Endothelial cell of umbilical vein (primary cell): ENCODE measurements at regions not wholly inside any gene's neighbourhood (a gene's known extent, or its start where the extent isn't known, plus 50 kb on each side); places are given as distances from the start of the nearest gene placed in this dataset.

Experiments
- BruUV-seq: library from RNA; stranded (reverse); fragments of 400-500 nt; replicated peaks from 2 replicates; lab custom pipeline; 2021; lab: Mats Ljungman, UMichigan
- CTCF ChIA-PET: fragments of 300-600, 350-600 bp; sonication (Branson Sonifier 250); formaldehyde crosslinking; loops from one replicate; lab custom pipeline; 2021; ENCODE audit warnings: antibody characterized with exemption, inconsistent platforms; lab: Charles Lee
- POLR2A ChIA-PET: fragments of 300-600, 350-600 bp; sonication (Branson Sonifier 250); formaldehyde crosslinking; loops from one replicate; lab custom pipeline; 2021; ENCODE audit warnings: antibody characterized with exemption, inconsistent platforms; lab: Charles Lee
- DNase-seq: peaks from one replicate; pipeline ENCODE4 v3.0.0-alpha.2; 2011; ENCODE audit warnings: low read depth, low spot score
- FAIRE-seq: peaks from 2 replicates; lab custom pipeline; 2011; peaks lifted over from hg19 to GRCh38; lab: Jason Lieb, UNC
- H2AFZ ChIP-seq: 2 replicates; pipeline ENCODE4 v1.6.0; 2012; ENCODE audit warnings: low read depth, low read length, control low read depth, inconsistent platforms
- H3K27ac ChIP-seq: 2 replicates; pipeline ENCODE4 v1.5.1; 2011; ENCODE audit warnings: low read depth, mild to moderate bottlenecking, control low read depth, low read length, moderate library complexity; ENCODE audit not compliant: insufficient read depth
- H3K27me3 ChIP-seq, 2 experiments: 2 replicates each; pipeline versions ENCODE4 v1.6.0 to v1.6.1; 2011; ENCODE audit warnings: low read length in 2 of 2, mixed read lengths in 1 of 2; ENCODE audit not compliant: control insufficient read depth in 2 of 2, insufficient read depth in 2 of 2
- H3K36me3 ChIP-seq, 2 experiments: 2 replicates in 1 of 2; 3 replicates in 1 of 2; pipeline ENCODE4 v1.5.1; 2011; ENCODE audit warnings: low read length in 2 of 2, mild to moderate bottlenecking in 1 of 2, moderate library complexity in 1 of 2; ENCODE audit not compliant: control insufficient read depth in 2 of 2, insufficient read depth in 2 of 2; ENCODE audit errors: extremely low read depth in 1 of 2
- H3K4me1 ChIP-seq: 3 replicates; pipeline ENCODE4 v1.5.1; 2011; ENCODE audit warnings: mild to moderate bottlenecking, low read length; ENCODE audit not compliant: control insufficient read depth, insufficient read depth; ENCODE audit errors: extremely low read depth
- H3K4me2 ChIP-seq: 2 replicates; pipeline ENCODE4 v1.6.1; 2011; ENCODE audit warnings: low read length, control low read depth, mixed read lengths; ENCODE audit not compliant: insufficient read depth
- H3K4me3 ChIP-seq, 3 experiments: fragments of 200-600 bp in 1 of 3; sonication (generic), shearing (Covaris generic) in 1 of 3; replicated peaks in 1 of 3; 2 replicates each; pipeline ENCODE4 v1.5.1; 2011 to 2016; ENCODE audit warnings: control low read depth in 3 of 3, low read length in 3 of 3, mild to moderate bottlenecking in 2 of 3, inconsistent platforms in 1 of 3, low read depth in 1 of 3, moderate library complexity in 1 of 3; ENCODE audit not compliant: insufficient read depth in 1 of 3
- H3K79me2 ChIP-seq: 2 replicates; pipeline ENCODE4 v1.6.0; 2012; ENCODE audit warnings: low read length, inconsistent platforms; ENCODE audit not compliant: control insufficient read depth, insufficient read depth
- H3K9ac ChIP-seq: replicated peaks from 2 replicates; pipeline ENCODE3; 2011; ENCODE audit warnings: low read length, control low read depth; ENCODE audit not compliant: insufficient read depth; ENCODE audit errors: extremely low read depth
- H3K9me1 ChIP-seq: replicated peaks from 3 replicates; pipeline ENCODE4 v1.6.0; 2011; ENCODE audit warnings: mild to moderate bottlenecking, low read length; ENCODE audit not compliant: control insufficient read depth, insufficient read depth; ENCODE audit errors: extremely low read depth
- H3K9me3 ChIP-seq: replicated peaks from 2 replicates; pipeline ENCODE4 v1.5.1; 2012; ENCODE audit warnings: low read length, inconsistent platforms; ENCODE audit not compliant: control insufficient read depth, insufficient read depth
- H4K20me1 ChIP-seq: replicated peaks from 2 replicates; pipeline ENCODE3; 2011; ENCODE audit warnings: mild to moderate bottlenecking, low read length; ENCODE audit not compliant: control insufficient read depth, insufficient read depth; ENCODE audit errors: extremely low read depth
- EZH2 ChIP-seq: IDR thresholded peaks from 2 replicates; pipeline ENCODE4 v1.6.1; 2012; ENCODE audit warnings: borderline replicate concordance, low read depth, mild to moderate bottlenecking, moderate library complexity, low read length, inconsistent platforms; ENCODE audit not compliant: severe bottlenecking
- FOS ChIP-seq: IDR thresholded peaks from 2 replicates; pipeline ENCODE4 v1.6.1; 2011; ENCODE audit warnings: mild to moderate bottlenecking, low read length, moderate library complexity, borderline replicate concordance; ENCODE audit not compliant: insufficient read depth
- GATA2 ChIP-seq: IDR thresholded peaks from 2 replicates; pipeline ENCODE4 v1.7.0; 2011; ENCODE audit warnings: low read depth, mild to moderate bottlenecking, moderate library complexity, mixed read lengths, low read length; ENCODE audit not compliant: insufficient read length, insufficient read depth
- JUN ChIP-seq: IDR thresholded peaks from 2 replicates; pipeline ENCODE4 v1.6.1; 2011; ENCODE audit warnings: borderline replicate concordance, low read depth; ENCODE audit not compliant: insufficient read length, insufficient read depth
- MYC ChIP-seq: IDR thresholded peaks from one replicate; pipeline ENCODE4 v1.6.1; 2011; ENCODE audit warnings: mild to moderate bottlenecking, low read depth, low read length
- POLR2A ChIP-seq: IDR thresholded peaks from 2 replicates; pipeline ENCODE4 v1.6.1; 2012; ENCODE audit warnings: low read depth, mild to moderate bottlenecking, control low read depth, low read length
- POLR2AphosphoS5 ChIP-seq: IDR thresholded peaks from 2 replicates; pipeline ENCODE4 v1.6.1; 2012; ENCODE audit warnings: low read depth, mild to moderate bottlenecking, control low read depth, low read length, moderate library complexity; ENCODE audit not compliant: insufficient read depth
- dilution Hi-C: fragments of 300-500 bp; cut with MboI; formaldehyde crosslinking; loops from one replicate; pipeline ENCODE4 v1.15.0; 2019; ENCODE audit warnings: low sequenced_read_pairs; ENCODE audit not compliant: extremely low pct_ligation_motif_present
- intact Hi-C: fragments of 100-400 bp; cut with micrococcal nuclease; formaldehyde crosslinking; loops from one replicate; pipeline ENCODE4 v1.10.0; 2022
- TF ChIP-seq, protein P1 (sequence below): IDR thresholded peaks from 2 replicates; pipeline ENCODE4 v1.6.1; 2011; ENCODE audit not compliant: insufficient read depth, insufficient read length
- TF ChIP-seq, protein P2 (sequence below), 2 donors: IDR thresholded peaks; 1 replicate in 1 of 2; 2 replicates in 1 of 2; pipeline ENCODE4 v1.5.1; 2011; ENCODE audit warnings: low read length in 2 of 2, mild to moderate bottlenecking in 2 of 2, moderate library complexity in 2 of 2, control low read depth in 1 of 2, inconsistent platforms in 1 of 2, low read depth in 1 of 2; ENCODE audit not compliant: insufficient read depth in 1 of 2; ENCODE audit errors: extremely low read depth in 1 of 2

DNA sequence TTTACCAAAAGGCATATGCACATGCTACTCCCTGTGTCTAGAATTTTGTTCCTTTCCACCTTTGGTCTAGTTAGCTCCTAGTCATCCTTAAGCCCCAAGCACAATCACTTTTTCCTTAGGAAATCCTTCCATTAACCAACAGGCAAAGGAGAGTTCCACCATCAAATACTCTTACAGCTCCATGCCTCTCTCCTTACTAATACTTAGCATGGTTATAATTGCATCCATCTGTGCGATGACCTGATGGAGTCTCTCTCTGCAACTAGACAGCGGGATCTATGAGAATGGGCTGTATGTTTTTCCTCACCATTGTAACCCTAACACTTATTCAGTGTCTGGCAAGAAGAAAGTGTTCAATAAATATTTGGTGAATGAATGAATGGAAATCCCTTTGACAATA is 69.3 kb upstream of the SMAD3 start:
- Histone ChIP-seq H3K4me1 (peaks cover 7% of the 10 kb centered on the region), H3K4me3 (no peak overlapping the region), H3K9me3 (no peaks in the 10 kb centered on the region), H3K36me3 (no peaks in the 10 kb centered on the region), H3K9me1 (no peaks in the 10 kb centered on the region), H3K4me2 (no peak overlapping the region), H3K9ac (no peak overlapping the region), H3K27me3 (no peaks in the 10 kb centered on the region), H3K27ac (no peak overlapping the region), H3K79me2 (no peaks in the 10 kb centered on the region), H4K20me1 (no peaks in the 10 kb centered on the region), H2AFZ (no peak overlapping the region)
- ChIA-PET POLR2A (no interaction called here), CTCF (no interaction called here)
- dilution Hi-C loops (no loop called here), intact Hi-C loops (no loop called here)
- DNase-seq (no peak), FAIRE-seq (no peak)
- no TSS peak for BruUV-seq
- TF ChIP-seq, protein P1, sequence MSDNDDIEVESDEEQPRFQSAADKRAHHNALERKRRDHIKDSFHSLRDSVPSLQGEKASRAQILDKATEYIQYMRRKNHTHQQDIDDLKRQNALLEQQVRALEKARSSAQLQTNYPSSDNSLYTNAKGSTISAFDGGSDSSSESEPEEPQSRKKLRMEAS = no peak
- no peak for TF ChIP-seq GATA2
- TF ChIP-seq, protein P2, sequence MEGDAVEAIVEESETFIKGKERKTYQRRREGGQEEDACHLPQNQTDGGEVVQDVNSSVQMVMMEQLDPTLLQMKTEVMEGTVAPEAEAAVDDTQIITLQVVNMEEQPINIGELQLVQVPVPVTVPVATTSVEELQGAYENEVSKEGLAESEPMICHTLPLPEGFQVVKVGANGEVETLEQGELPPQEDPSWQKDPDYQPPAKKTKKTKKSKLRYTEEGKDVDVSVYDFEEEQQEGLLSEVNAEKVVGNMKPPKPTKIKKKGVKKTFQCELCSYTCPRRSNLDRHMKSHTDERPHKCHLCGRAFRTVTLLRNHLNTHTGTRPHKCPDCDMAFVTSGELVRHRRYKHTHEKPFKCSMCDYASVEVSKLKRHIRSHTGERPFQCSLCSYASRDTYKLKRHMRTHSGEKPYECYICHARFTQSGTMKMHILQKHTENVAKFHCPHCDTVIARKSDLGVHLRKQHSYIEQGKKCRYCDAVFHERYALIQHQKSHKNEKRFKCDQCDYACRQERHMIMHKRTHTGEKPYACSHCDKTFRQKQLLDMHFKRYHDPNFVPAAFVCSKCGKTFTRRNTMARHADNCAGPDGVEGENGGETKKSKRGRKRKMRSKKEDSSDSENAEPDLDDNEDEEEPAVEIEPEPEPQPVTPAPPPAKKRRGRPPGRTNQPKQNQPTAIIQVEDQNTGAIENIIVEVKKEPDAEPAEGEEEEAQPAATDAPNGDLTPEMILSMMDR (IDR thresholded peaks at IDR 0.05; ENCODE audit: extremely low read depth in 1 of 2, insufficient read depth in 1 of 2, low read depth in 1 of 2, low read length in 2 of 2) = no peak
- TF ChIP-seq EZH2 = no peak
- TF ChIP-seq JUN = no peak
- no peak for TF ChIP-seq FOS
- TF ChIP-seq POLR2AphosphoS5 = no peak
- TF ChIP-seq POLR2A = no peak
- no peak for TF ChIP-seq MYC
